OCI-LY1 (cell line): ENCODE measurements at regions not wholly inside any gene's neighbourhood (a gene's known extent, or its start where the extent isn't known, plus 50 kb on each side); places are given as distances from the start of the nearest gene placed in this dataset.
"Not testable (repeated sequence)": the region's sequence is repeated elsewhere in the genome, so short reads cannot be mapped to it uniquely, and the experiment has no call there.

Source experiments
- H2AFZ ChIP-seq: fragments of 200-600 bp; sonication (generic), shearing (Covaris generic); 2 replicates; pipeline ENCODE4 v1.6.0; 2014; ENCODE audit warnings: antibody characterized with exemption, mild to moderate bottlenecking, low read length
- H3F3A ChIP-seq: fragments of 200-600 bp; sonication (generic), shearing (Covaris generic); 2 replicates; pipeline ENCODE4 v1.6.0; 2014; ENCODE audit warnings: mild to moderate bottlenecking, antibody characterized with exemption, low read length, moderate library complexity; ENCODE audit not compliant: insufficient read depth
- H3K27ac ChIP-seq: fragments of 200-600 bp; sonication (generic); 2 replicates; pipeline ENCODE4 v1.5.1; 2014; ENCODE audit warnings: low read length, mixed run types, mild to moderate bottlenecking, low read depth; ENCODE audit not compliant: poor library complexity, severe bottlenecking
- H3K27me3 ChIP-seq: fragments of 200-600 bp; sonication (generic); 2 replicates; pipeline ENCODE4 v1.6.0; 2014; ENCODE audit warnings: antibody characterized with exemption, mild to moderate bottlenecking, low read length, moderate library complexity; ENCODE audit not compliant: insufficient read depth
- H3K36me3 ChIP-seq: fragments of 200-600 bp; sonication (generic); 2 replicates; pipeline ENCODE4 v1.6.1; 2014; ENCODE audit warnings: mild to moderate bottlenecking, antibody characterized with exemption, low read length, moderate library complexity, mixed read lengths; ENCODE audit not compliant: insufficient read depth
- H3K4me1 ChIP-seq: fragments of 200-600 bp; sonication (generic); 2 replicates; pipeline ENCODE4 v1.5.1; 2014; ENCODE audit warnings: mild to moderate bottlenecking, low read length, moderate library complexity; ENCODE audit not compliant: insufficient read depth, severe bottlenecking
- H3K4me2 ChIP-seq: fragments of 200-600 bp; sonication (generic), shearing (Covaris generic); 2 replicates; pipeline ENCODE4 v1.6.1; 2014; ENCODE audit warnings: low read length
- H3K4me3 ChIP-seq: fragments of 200-600 bp; sonication (generic); 2 replicates; pipeline ENCODE4 v1.5.1; 2014; ENCODE audit warnings: low read length, low read depth, mild to moderate bottlenecking, mixed read lengths; ENCODE audit not compliant: poor library complexity, severe bottlenecking
- H3K79me2 ChIP-seq: fragments of 200-600 bp; shearing (Covaris generic); 2 replicates; pipeline ENCODE4 v1.6.1; 2016; ENCODE audit warnings: mixed run types, low read length, mixed read lengths; ENCODE audit not compliant: insufficient read depth
- H3K9ac ChIP-seq: fragments of 200-600 bp; sonication (generic), shearing (Covaris generic); 2 replicates; pipeline ENCODE4 v1.6.1; 2014; ENCODE audit warnings: mild to moderate bottlenecking, low read length, mixed read lengths
- H3K9me2 ChIP-seq: fragments of 200-600 bp; sonication (generic), shearing (Covaris generic); 2 replicates; pipeline ENCODE4 v1.6.1; 2014; ENCODE audit warnings: low read depth, mild to moderate bottlenecking, low read length, mixed read lengths
- H3K9me3 ChIP-seq: fragments of 200-600 bp; shearing (Covaris generic); 2 replicates; pipeline ENCODE4 v1.6.1; 2014; ENCODE audit warnings: low read length, mixed read lengths
- H4K20me1 ChIP-seq: fragments of 200-600 bp; sonication (generic), shearing (Covaris generic); 2 replicates; pipeline ENCODE4 v1.6.0; 2016; ENCODE audit warnings: mild to moderate bottlenecking, low read length; ENCODE audit not compliant: insufficient read depth
- CTCF ChIP-seq: fragments of 200-600 bp; sonication (generic), shearing (Covaris generic); IDR thresholded peaks from 2 replicates; pipeline ENCODE4 v1.5.1; 2017; ENCODE audit warnings: mild to moderate bottlenecking, antibody characterized with exemption, low read length, moderate library complexity, mixed read lengths
- EZH2 ChIP-seq: fragments of 200-600 bp; sonication (generic), shearing (Covaris generic); IDR thresholded peaks from 2 replicates; pipeline ENCODE4 v1.8.0; 2017; ENCODE audit warnings: borderline replicate concordance, mixed run types, mild to moderate bottlenecking, antibody characterized with exemption, low read length, moderate library complexity, mixed read lengths

- no peaks in the 10 kb centered on the region for H3K9me3 ChIP-seq
- H3K27me3 ChIP-seq, result no peaks in the 10 kb centered on the region
- H3K9ac ChIP-seq, result no peak overlapping the region
- H3K79me2 ChIP-seq, result no peaks in the 10 kb centered on the region
- no peaks in the 10 kb centered on the region for H3K4me1 ChIP-seq
- H3K4me2 ChIP-seq, result no peak overlapping the region
- H3K9me2 ChIP-seq, result no peaks in the 10 kb centered on the region
- no peak overlapping the region for H3K27ac ChIP-seq
- H4K20me1 ChIP-seq, result no peaks in the 10 kb centered on the region
- no peak overlapping the region for H3K4me3 ChIP-seq
- H3K36me3 ChIP-seq, result no peaks in the 10 kb centered on the region
- H2AFZ ChIP-seq, result no peak overlapping the region
- no peak for TF ChIP-seq CTCF
- TF ChIP-seq EZH2, result no peak
- no peaks in the 10 kb centered on the region for H3F3A ChIP-seq
Observed at GRCh38 chr14:38930898-38931297, 172.1 kb downstream of the SEC23A start.

DNA sequence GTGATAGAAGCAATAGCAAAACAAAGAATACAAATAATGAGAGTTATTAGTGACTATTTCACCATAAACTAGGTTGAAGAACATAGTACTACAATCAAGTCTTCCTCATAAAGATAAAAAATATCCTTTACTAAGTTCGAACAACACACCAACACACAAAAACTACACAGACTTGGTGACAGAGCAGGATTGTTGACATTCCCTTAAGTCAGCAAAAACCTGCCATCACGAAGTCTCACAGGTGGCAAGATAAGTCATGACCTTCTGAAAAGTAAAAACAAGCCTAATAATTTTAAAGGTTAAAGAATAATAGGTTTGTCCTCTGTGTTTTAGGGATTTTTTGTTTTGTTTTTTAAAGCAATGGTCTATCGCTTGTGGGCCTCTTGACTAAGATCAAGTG is 173.0 kb downstream of the SEC23A start:
- Histone ChIP-seq H3K4me1 (no peaks in the 10 kb centered on the region), H3F3A (no peaks in the 10 kb centered on the region), H3K4me2 (no peak overlapping the region), H4K20me1 (no peaks in the 10 kb centered on the region), H3K27ac (no peak overlapping the region), H3K9me2 (no peaks in the 10 kb centered on the region), H3K27me3 (no peaks in the 10 kb centered on the region), H2AFZ (no peak overlapping the region), H3K79me2 (no peaks in the 10 kb centered on the region), H3K4me3 (no peak overlapping the region), H3K36me3 (no peaks in the 10 kb centered on the region), H3K9me3 (no peaks in the 10 kb centered on the region), H3K9ac (no peak overlapping the region)
- TF ChIP-seq EZH2 (no peak), CTCF (no peak)

DNA sequence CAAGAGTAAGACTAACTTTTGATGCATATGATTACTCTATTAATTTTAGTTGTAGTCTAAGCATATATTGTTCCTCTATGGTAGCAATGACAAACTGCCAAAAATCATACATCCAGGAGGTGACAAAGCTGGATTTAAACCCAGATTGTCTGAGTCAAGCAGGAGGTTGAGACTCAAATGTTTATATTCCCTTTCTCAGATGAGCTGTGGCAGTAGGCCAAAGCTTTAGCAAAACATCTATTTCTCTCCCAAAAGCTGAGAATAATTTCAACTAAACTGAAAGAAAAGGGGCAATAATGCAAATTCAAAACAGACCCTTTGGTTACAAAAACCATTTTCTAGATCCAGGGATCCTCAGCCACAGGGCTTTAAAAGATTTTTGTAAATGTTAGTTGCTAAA is 173.6 kb downstream of the SEC23A start:
- no peaks in the 10 kb centered on the region for H3K9me3 ChIP-seq
- no peaks in the 10 kb centered on the region for H3K4me1 ChIP-seq
- no peak overlapping the region for H2AFZ ChIP-seq
- H3F3A ChIP-seq, result no peaks in the 10 kb centered on the region
- TF ChIP-seq EZH2 (no peak), CTCF (no peak)
- H3K4me3 ChIP-seq, result no peak overlapping the region
- H3K36me3 ChIP-seq, result no peaks in the 10 kb centered on the region
- H4K20me1 ChIP-seq, result no peaks in the 10 kb centered on the region
- no peak overlapping the region for H3K4me2 ChIP-seq
- no peaks in the 10 kb centered on the region for H3K27me3 ChIP-seq
- H3K79me2 ChIP-seq, result no peaks in the 10 kb centered on the region
- no peak overlapping the region for H3K9ac ChIP-seq
- H3K27ac ChIP-seq, result no peak overlapping the region
- H3K9me2 ChIP-seq, result no peaks in the 10 kb centered on the region

DNA sequence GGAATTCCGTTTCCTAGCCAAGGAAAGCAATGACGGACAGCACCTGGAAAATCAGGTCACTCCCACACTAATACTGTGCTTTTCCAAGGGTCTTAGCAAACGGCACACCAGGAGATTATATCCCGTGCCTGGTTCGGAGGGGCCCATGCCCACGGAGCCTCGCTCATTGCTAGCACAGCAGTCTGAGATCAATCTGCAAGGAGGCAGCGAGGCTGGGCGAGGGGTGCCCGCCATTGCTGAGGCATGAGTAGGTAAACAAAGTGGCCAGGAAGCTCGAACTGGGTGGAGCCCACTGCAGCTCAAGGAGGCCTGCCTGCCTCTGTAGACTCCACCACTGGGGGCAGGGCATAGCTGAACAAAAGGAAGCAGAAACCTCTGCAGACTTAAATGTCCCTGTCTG is 181.1 kb downstream of the SEC23A start:
- not testable (repeated sequence) for H3K27me3 ChIP-seq, H3K27ac ChIP-seq, H3K4me2 ChIP-seq, H3K9me3 ChIP-seq, H3K4me3 ChIP-seq, H3F3A ChIP-seq, H3K36me3 ChIP-seq, H2AFZ ChIP-seq, H3K9ac ChIP-seq, H3K4me1 ChIP-seq, H4K20me1 ChIP-seq, H3K9me2 ChIP-seq, H3K79me2 ChIP-seq
